HG03565 (cell line): ENCODE measurements at regions not wholly inside any gene's neighbourhood (a gene's known extent, or its start where the extent isn't known, plus 50 kb on each side); places are given as distances from the start of the nearest gene placed in this dataset.

Experiments
- ATAC-seq: cut with Tn5 transposase; IDR thresholded peaks from one replicate; pipeline ENCODE4 v1.9.1; 2021; ENCODE audit warnings: mild to moderate bottlenecking, moderate library complexity; ENCODE audit not compliant: unreplicated experiment

- ATAC-seq, result no peak
These were observed 235.7 kb upstream of the SDK2 start for GRCh38 chr17:73879987-73880386.

GRCh38 chr17:73882590-73882989, 238.3 kb upstream of the SDK2 start:
- ATAC-seq, result no peak

- ATAC-seq, result no peak
These were observed 238.9 kb upstream of the SDK2 start for GRCh38 chr17:73883175-73883574.

- no peak for ATAC-seq
These were observed 243.5 kb upstream of the SDK2 start for GRCh38 chr17:73887739-73888138.

- no peak for ATAC-seq
These were observed 244.6 kb upstream of the SDK2 start for GRCh38 chr17:73888862-73889261.

DNA sequence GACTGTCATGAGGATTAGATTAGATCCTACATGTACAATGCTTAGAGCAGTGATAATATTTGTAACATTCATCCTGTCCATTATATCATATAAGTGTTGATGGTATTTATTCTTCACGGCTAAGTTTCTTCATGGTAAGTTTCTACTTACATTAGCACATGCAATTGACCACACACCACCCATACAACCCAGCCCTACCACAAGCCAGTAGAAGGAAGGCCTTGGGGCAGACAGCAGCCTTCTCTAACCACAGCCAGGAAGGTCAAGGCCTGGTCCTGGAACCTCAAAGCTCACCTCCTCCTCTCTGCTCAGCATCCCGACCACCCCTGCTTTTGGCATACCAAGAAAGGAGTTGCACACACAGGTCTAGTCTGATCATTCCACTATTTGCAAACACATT, 245.2 kb upstream of the SDK2 start:
- ATAC-seq, result no peak

DNA sequence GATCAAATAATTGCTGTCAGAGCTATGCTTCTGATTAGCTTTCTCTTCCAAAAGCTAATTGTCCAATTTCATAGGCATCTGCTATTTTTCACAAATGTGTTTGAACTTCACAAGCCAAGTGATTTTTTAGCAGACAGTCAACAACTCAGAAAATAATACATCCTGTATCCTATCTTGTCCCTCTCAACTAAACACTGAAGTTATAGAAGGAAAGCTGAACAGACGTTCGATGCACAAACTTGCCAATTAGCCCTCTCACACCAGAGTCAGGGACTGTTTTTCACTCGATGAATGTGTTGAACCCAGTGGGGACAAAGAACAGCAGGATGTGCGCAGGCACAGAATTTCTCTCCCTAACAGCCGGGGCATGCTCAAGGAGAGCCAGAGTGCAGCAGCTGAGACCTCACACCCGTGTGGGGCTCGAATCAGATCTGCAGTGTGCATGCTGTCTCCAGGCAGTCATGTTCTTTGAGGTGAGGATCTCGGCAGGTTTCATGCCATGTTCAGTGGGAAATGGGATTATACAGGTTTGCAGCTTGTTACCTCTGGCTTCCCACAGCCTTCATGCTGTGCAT, 246.7 kb upstream of the SDK2 start:
- no peak for ATAC-seq

DNA sequence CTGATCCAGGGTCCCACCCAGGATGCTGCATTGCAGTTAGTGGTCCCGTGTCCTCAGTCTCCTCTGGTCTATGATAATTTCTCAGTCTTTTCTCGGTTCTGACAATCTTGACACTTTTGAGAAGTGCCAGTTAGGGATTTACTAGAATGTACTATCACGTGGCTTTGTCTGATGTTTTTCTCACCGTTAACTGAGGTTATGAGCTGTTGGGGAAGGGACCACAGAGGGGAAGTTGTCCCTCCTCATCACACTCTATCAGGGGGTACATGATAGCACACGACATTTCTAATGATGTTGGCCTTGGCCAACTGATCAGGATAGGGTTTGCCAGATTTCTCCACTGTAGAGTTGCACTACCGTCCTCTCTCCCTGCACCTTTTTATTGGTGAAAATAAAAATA, 250.9 kb upstream of the SDK2 start:
- ATAC-seq, result no peak

GRCh38 chr17:73896966-73897365, 252.7 kb upstream of the SDK2 start:
- no peak for ATAC-seq

GRCh38 chr17:73899839-73900238, 255.6 kb upstream of the SDK2 start:
- no peak for ATAC-seq

- ATAC-seq, result no peak
These were observed 256.3 kb upstream of the SDK2 start for GRCh38 chr17:73900516-73900915.

GRCh38 chr17:73901249-73901648, 257.0 kb upstream of the SDK2 start:
- no peak for ATAC-seq

DNA sequence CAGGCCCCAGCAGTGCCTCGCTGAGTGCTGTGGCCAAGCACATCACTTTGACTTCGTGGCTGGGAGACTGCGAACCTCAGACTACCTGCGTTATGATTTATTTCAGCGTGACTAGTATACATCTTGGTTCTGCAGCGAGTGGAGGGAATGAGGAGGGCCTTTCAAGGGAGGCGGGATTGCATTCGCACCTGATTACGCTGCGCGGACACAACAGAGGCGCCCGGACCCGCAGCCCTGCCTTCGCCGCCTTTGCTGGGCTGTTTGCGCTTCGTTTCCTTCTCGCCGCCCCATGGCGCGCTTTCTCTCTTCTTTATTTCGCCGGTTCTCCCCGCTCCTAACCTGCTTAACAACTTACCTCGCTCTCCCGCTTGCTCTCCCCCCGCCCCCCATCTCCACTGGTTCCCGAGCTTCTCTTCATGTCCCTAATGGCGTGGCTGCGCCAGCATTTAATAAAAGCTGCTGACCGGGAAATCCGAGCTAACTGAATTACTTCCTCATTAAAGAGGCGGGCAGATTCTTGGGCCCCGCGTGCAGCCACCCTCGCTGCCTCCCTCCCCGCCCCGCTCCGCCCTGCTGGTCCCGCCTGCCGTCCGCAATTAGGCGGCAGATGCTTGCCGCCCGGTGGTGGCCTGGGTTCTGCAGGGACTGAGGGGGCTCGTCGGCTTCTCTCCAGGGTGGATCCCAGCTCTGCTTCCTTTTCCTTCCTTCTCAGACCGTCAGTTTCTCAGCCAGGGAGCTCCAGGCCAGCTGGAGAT, 257.6 kb upstream of the SDK2 start:
- ATAC-seq, result no peak

- ATAC-seq, result no peak
These were observed 258.4 kb upstream of the SDK2 start for GRCh38 chr17:73902416-73903181.

- ATAC-seq, result no peak
These were observed 262.9 kb upstream of the SDK2 start for GRCh38 chr17:73906896-73907870.

- no peak for ATAC-seq
These were observed 264.9 kb upstream of the SDK2 start for GRCh38 chr17:73909186-73909585.

DNA sequence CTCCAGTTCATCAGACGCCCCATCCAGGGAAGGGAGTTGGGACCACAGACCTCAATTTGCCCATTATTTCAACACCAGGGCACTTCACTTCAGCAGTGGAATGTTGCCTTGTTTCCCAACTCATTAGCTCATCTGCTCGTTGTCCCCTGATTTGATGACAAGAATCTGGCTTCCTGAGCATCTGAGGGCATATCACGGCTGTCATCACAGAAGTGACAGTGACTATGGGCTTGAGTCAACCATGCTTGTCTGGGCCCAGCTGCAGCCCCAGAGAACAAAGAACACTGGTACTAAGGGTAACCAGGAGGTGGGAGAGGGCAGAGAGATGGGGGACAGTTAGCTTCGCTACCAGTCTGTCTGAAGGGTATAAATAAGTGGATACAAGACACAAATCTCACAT, 266.0 kb upstream of the SDK2 start:
- no peak for ATAC-seq

DNA sequence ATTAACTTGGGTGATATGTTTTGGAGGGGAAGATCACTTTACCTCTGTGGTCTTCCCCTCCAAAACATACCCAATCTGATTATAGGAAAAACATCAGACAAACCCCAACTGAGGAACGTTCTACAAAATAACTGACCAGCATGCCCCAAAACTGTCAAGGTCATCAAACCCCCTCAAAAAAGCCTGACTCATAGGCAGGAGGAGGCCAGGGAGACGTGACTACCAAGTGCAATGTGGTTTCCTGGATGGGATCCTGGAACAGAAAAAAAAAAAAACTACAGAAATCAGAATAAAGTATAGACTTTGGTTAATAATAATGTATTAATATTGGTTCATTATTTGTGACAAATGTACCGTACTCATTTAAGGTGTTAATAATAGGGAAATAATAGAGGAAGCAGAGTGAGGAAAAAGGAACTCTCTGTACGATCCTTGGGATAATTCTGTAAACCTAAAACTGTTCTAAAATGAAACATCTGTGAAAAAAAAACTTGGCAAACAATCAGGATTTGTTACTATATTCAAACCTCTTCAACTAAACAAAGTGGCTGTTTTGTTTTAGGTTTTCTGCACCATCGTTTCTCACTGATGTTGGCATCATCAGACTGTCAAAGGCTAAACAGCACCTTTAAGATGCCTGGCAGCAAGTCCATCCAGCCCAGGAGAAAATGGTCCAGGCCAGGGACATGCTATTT, 266.7 kb upstream of the SDK2 start:
- ATAC-seq, result no peak

DNA sequence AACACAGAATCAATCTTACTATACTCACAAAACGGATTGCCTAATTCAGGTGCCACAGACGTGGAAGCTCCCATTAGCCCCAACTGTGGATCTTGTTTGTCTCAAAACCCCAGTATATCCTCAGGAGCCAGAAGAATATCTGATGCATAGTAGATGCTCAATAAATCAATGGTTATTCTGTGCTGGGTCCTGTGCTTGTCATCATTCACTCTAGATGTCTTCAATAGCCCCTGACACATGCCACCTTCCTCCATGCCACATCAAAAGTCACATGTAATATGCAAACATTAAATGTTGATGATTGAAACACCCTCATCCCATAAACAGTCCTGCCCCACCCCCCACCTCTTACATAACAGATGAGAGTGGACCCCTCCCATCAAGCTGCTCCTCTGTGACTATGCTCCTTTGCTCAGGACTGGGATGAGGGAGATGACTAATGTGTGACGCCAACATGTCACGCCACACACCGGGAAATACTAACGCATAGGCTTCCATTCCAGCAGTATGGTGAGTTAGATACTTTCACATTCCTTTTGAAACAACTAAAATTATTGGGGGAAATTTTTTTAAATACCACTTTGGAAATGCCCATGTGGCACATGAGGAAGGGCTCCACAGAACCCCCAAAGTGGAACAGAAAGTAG, 267.6 kb upstream of the SDK2 start:
- ATAC-seq, result no peak

DNA sequence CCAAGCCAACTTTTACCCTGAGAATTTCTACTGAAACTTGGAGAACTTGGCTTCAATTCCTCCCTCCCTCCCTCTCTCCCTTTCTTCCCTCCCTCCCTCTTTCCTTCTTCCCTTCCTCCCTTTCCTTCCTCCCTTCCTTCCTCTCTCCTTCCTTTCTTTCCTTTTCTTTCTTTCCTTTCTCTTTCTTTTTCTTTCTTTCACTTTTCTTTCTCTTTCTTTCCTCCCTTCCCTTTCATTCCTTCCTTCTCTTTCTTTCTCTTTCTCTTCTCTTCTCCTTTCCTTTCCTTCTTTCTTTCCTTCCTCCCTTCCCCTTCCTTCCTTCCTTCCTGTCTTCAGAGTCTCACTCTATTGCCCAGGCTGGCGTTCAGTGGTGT, 268.1 kb upstream of the SDK2 start:
- ATAC-seq, result no peak
